IMR-90 (cell line): ENCODE measurements at regions not wholly inside any gene's neighbourhood (a gene's known extent, or its start where the extent isn't known, plus 50 kb on each side); places are given as distances from the start of the nearest gene placed in this dataset.

Source experiments
- CEBPB ChIP-seq: IDR thresholded peaks from 2 replicates; pipeline ENCODE4 v1.6.1; 2012; ENCODE audit warnings: low read depth, low read length, improper control_type of control experiment
- CTCF ChIP-seq: conservative IDR thresholded peaks from 2 replicates; pipeline ENCODE4 v1.5.1; 2012; ENCODE audit warnings: mild to moderate bottlenecking, low read depth, low read length, improper control_type of control experiment
- MAFK ChIP-seq: IDR thresholded peaks from 2 replicates; pipeline ENCODE4 v1.6.1; 2012; ENCODE audit warnings: low read depth, low read length, improper control_type of control experiment
- MAZ ChIP-seq: IDR thresholded peaks from 2 replicates; pipeline ENCODE4 v1.6.1; 2012; ENCODE audit warnings: low read depth, mild to moderate bottlenecking, low read length, improper control_type of control experiment, moderate library complexity, borderline replicate concordance
- POLR2A ChIP-seq: IDR thresholded peaks from 2 replicates; pipeline ENCODE4 v1.6.1; 2012; ENCODE audit warnings: mild to moderate bottlenecking, low read depth, low read length
- SMC3 ChIP-seq: fragments of 150-350 bp; IDR thresholded peaks from 2 replicates; pipeline ENCODE4 v1.6.1; 2016; ENCODE audit warnings: low read depth, mild to moderate bottlenecking, antibody characterized with exemption, low read length, moderate library complexity

DNA sequence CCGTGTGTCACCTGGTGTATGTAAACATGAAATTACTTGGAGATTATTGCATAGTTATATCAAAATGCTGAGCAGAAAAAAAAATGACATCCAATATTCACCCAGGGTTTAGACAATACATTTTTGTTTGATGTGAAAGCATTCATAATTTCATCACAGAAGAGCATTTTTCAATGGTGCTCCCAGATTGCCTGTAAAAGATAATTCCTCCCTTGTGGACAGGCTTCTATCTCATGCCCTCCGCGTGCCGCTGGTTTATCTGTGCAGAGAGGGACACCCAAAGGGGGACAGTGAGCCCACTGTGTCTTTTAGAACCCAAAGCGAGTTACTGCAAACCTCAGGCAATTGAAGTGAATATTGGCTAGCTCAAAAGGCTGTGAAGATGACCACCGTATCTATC is 126.2 kb upstream of the KLF6 start:
- no peak for TF ChIP-seq CTCF
- TF ChIP-seq MAZ, result no peak
- no peak for TF ChIP-seq CEBPB
- no peak for TF ChIP-seq POLR2A
- TF ChIP-seq MAFK, result no peak
- no peak for TF ChIP-seq SMC3
